ENCODE measurements at regions not wholly inside any gene's neighbourhood (a gene's known extent, or its start where the extent isn't known, plus 50 kb on each side); places are given as distances from the start of the nearest gene placed in this dataset.
"Not testable (repeated sequence)": the region's sequence is repeated elsewhere in the genome, so short reads cannot be mapped to it uniquely, and the experiment has no call there.

DNA sequence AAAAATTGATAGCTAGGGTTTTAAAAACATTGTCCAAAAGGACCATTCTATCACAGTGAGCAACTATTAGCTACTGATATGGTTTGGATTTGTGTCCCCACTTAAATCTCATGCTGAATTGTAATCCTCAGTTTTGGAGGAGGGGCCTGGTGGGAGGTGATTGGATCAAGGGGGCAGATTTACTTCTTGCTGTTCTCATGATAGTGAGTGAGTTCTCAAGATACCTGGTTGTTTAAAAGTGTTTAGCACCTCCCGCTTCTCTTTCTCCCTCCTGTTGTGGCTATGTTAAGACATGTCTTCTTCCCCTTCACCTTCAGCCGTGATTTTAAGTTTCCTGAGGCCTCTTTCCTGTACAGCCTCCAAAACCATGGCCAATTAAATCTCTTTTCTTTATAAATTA is 500.4 kb upstream of the POT1 start:
- no peaks in the 10 kb centered on the region for H3K27me3 Mint-ChIP-seq
- DNase-seq (ENCODE audit: low spot score in 2 of 2) = no peak

DNA sequence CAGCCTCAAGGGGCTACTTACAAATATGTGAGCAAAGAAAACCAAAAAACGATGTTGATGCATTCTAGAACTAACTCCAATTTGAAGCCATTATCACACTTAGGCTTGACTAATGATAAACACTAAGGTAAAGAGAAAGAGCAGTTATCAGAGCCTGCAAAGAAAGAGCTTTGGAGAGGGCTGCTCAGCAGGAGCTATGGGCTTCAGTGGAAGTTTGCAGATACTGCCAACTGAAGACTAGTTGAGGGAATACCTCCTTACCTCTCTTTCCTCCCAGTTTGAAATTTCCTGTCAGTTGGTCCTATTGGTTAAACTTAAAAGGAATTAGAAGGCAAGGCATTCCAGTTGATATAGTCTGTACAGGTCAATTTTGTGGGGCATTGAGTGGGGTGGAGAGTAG is 498.1 kb upstream of the POT1 start:
- Mint-ChIP-seq H3K4me3 (no peak overlapping the region), H3K27me3 (no peaks in the 10 kb centered on the region), H3K27ac (no peak overlapping the region), H3K4me1 (peaks cover 3% of the 10 kb centered on the region), H3K9me3 (no peaks in the 10 kb centered on the region), H3K36me3 (no peaks in the 10 kb centered on the region)
- no peak for DNase-seq (ENCODE audit: low spot score in 2 of 2)
- no peak for ATAC-seq (ENCODE audit: low read depth)

More for the DNA sequence above, 500.4 kb upstream of the POT1 start:
- no peaks in the 10 kb centered on the region for H3K4me1 Mint-ChIP-seq
- no peak overlapping the region for H3K4me3 Mint-ChIP-seq
- ATAC-seq (ENCODE audit: low read depth) = no peak
- no peak overlapping the region for H3K27ac Mint-ChIP-seq
- no peaks in the 10 kb centered on the region for H3K9me3 Mint-ChIP-seq
- H3K36me3 Mint-ChIP-seq = no peaks in the 10 kb centered on the region

DNA sequence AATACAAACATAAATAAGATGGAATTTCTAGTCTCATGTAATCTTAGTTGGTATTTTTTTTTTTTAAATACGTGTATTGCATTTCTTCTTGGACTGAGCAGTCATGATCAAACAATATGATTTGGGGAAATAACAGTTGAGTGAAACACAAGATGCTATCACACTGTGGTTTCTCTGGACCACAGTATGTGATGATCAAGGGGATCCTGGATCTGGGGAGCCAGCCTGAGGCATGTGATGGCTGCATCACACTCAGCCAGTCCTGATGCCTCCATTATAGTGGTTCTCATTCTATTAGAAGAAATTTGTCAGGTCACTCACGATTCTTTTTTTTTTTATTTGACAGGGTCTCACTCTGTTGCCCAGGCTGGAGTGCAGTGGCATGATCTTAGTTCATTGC is 495.9 kb upstream of the POT1 start:
- Mint-ChIP-seq H3K27me3 (no peaks in the 10 kb centered on the region), H3K4me1 (peaks cover 3% of the 10 kb centered on the region), H3K36me3 (no peaks in the 10 kb centered on the region), H3K9me3 (peaks cover 2% of the 10 kb centered on the region), H3K27ac (no peak overlapping the region), H3K4me3 (no peak overlapping the region)
- DNase-seq (ENCODE audit: low spot score in 2 of 2) (no peak), ATAC-seq (ENCODE audit: low read depth) (no peak)

DNA sequence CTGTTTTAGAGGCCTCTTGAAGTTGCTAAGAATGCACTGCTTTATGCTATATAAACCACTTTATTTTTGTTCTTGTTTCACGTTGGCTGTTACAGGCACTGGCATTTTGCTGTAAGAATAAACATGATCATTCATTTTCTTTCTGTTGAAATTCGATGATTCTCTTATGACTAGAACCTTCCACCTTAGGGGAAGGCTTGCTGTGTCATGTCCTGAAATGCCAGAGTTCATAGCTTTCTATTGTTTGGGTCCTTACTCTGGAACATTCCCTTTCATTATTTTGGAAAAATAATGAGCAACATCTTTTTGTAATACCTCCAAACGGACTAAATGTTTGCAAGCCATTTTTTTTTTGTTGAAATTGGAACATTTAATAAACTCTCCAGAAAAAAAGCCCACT is 495.1 kb upstream of the POT1 start:
- no peak for DNase-seq (ENCODE audit: low spot score in 2 of 2)
- H3K4me3 Mint-ChIP-seq = no peak overlapping the region
- peaks cover 4% of the 10 kb centered on the region for H3K9me3 Mint-ChIP-seq
- H3K4me1 Mint-ChIP-seq = peaks cover 3% of the 10 kb centered on the region
- no peaks in the 10 kb centered on the region for H3K27me3 Mint-ChIP-seq
- H3K36me3 Mint-ChIP-seq = no peaks in the 10 kb centered on the region
- ATAC-seq (ENCODE audit: low read depth) = no peak
- no peak overlapping the region for H3K27ac Mint-ChIP-seq

DNA sequence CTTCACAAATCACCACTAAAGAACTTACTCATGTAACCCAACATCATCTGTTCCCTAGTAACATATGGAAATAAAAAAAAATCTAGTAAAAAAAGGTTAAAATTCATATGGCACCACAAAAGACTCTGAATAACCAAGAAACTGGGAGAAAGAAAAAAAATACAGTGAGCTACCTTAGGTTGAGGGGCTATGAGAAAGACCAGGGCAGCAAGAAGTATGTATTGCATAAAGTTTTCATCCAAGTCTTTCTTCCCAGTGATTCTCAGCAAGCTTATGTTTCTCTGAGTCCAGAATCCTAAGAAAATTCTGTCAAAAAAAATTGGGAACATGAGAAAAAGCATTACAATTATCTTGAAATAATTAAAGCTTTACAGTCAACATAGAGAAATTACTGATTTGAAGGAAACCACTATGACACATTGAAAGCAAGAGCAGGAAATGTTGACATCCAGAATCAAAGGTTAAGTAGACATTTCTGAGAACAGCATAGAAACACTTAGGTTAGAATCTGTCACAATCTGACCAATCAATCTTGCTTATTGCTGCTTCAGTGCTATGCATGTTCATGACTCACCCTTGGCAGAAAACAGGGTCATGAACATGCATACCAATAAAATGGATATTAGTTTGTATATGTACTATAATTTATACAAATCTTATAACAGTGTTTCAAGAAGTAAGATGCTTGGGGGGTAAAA is 494.0 kb upstream of the POT1 start:
- H3K4me1 Mint-ChIP-seq = peaks cover 3% of the 10 kb centered on the region
- peaks cover 7% of the 10 kb centered on the region for H3K9me3 Mint-ChIP-seq
- H3K36me3 Mint-ChIP-seq = no peaks in the 10 kb centered on the region
- no peak overlapping the region for H3K27ac Mint-ChIP-seq
- DNase-seq (ENCODE audit: low spot score in 2 of 2) (no peak), ATAC-seq (ENCODE audit: low read depth) (no peak)
- H3K27me3 Mint-ChIP-seq = no peaks in the 10 kb centered on the region
- H3K4me3 Mint-ChIP-seq = no peak overlapping the region

DNA sequence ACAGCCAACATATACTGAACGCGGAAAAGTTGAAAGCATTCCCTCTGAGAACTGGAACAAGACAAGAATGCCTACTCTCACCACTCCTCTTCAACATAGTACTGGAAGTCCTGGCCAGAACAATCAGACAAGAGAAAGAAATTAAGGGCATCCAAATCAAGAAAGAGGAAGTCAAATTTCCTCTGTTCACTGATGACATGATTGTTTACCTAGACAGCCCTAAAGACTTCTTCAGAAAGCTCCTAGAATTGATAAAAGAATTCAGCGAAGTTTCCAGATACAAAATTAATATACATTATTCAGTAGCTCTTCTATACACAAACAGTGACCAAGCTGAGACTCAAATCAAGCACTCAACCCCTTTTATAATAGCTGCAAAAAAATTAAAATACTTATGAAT is 491.8 kb upstream of the POT1 start:
- not testable (repeated sequence) for ATAC-seq (ENCODE audit: low read depth); H3K9me3 Mint-ChIP-seq; DNase-seq (ENCODE audit: low spot score in 2 of 2); H3K27me3 Mint-ChIP-seq; H3K4me3 Mint-ChIP-seq; H3K4me1 Mint-ChIP-seq; H3K27ac Mint-ChIP-seq; H3K36me3 Mint-ChIP-seq

DNA sequence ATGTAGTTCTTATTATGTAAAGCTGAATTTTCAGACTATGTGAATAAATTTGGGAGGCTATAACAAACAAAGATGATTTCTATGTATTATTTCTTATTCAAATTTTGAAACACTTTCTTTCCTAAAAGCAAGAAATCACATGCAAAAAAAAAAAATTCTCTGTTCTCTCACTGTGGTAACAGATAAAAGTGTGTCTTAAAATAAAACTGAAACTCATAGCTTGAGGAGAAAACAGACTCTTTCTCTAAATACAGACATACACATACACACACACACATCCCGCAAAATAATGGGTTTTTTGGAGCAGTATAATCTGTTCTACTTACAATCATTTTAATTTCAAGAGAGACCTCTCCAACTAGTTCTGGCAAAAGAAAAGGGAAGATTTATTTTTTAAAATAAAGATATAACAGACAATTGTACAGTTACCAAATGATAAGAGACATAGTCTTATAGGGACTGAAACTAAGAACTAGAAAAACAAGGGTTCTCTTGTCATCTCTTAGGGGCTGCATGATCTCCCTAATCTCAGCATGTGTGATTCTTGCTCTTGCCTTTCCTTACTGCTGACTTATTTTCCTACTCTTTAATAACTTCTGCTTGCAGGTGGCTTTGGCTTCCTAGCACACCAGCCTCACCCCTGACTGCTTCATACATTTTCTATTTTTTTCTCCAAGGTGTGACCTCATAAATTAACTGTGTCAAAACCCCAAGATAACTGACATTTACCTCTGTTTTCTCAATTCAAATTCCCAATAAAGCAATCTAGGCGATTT is 483.5 kb upstream of the POT1 start:
- Mint-ChIP-seq H3K36me3 (no peaks in the 10 kb centered on the region), H3K27me3 (no peaks in the 10 kb centered on the region), H3K27ac (no peak overlapping the region), H3K9me3 (peaks cover 4% of the 10 kb centered on the region), H3K4me1 (no peaks in the 10 kb centered on the region), H3K4me3 (no peak overlapping the region)
- no peak for DNase-seq (ENCODE audit: low spot score in 2 of 2)
- ATAC-seq (ENCODE audit: low read depth) = no peak

DNA sequence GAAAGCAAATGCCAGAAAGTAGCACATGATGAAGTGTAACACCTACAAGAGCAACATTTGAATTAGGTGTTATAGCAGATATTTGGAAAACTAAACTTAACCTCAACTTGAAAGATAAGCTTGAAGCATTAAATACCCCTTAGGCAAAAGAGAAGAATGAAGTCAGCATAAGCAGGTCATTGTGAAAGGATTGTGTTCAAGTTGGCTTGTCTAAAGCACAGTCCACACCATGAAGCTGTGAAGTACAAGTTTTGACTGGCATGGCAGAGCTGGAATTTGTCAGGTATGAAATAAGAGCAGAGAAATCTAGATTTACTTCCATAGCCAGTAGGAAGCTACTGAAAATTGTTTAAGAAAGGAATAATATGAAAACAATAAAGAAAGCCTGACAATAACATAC is 480.3 kb upstream of the POT1 start:
- Mint-ChIP-seq H3K4me1 (no peaks in the 10 kb centered on the region), H3K27me3 (no peaks in the 10 kb centered on the region), H3K27ac (no peak overlapping the region), H3K36me3 (no peaks in the 10 kb centered on the region), H3K4me3 (no peak overlapping the region), H3K9me3 (peaks cover 8% of the 10 kb centered on the region)
- no peak for ATAC-seq (ENCODE audit: low read depth)
- no peak for DNase-seq (ENCODE audit: low spot score in 2 of 2)

DNA sequence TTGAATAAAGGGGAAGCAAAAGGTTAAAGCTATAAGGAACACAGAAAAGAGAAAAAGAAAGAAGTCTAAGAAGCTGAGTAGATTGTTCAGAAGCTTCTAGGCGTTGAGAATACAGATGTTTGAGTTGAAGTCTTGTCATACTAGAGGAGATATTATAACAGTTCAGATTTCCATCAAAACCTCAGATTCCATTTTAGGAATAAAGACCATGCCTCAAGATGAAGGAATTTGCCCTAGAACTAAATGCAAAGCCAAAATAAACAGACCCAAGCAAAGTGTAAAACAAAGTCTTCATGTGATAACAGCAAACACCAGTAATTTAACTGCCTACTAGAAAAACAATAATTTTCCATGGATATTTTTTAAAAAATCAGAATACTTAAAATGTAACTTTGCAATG is 476.5 kb upstream of the POT1 start:
- Mint-ChIP-seq H3K36me3 (no peaks in the 10 kb centered on the region), H3K4me1 (no peaks in the 10 kb centered on the region), H3K27me3 (no peaks in the 10 kb centered on the region), H3K9me3 (peaks cover 8% of the 10 kb centered on the region), H3K27ac (no peak overlapping the region), H3K4me3 (no peak overlapping the region)
- DNase-seq (ENCODE audit: low spot score in 2 of 2) (no peak), ATAC-seq (ENCODE audit: low read depth) (no peak)

DNA sequence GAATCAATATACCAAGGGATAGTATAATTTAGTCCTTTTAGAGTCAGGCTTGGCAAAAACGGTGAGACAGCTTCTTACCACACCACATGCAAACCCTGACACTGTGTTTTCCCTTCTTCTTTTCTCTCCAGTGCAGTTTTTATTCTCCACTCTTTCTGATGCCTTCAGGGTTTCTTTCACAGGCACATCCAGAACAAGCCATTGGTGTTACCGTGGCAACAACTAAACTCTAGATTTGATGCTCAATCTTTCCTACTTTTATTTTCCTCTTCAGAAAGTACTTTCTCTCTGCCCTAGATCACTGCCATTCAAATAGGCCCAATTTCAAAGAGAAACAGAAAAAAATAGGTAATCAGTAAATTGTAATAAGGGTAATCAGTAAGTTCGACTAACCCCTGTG is 469.8 kb upstream of the POT1 start:
- Mint-ChIP-seq H3K4me3 (no peak overlapping the region), H3K27ac (no peak overlapping the region), H3K27me3 (no peaks in the 10 kb centered on the region), H3K9me3 (peaks cover 3% of the 10 kb centered on the region), H3K4me1 (no peaks in the 10 kb centered on the region), H3K36me3 (no peaks in the 10 kb centered on the region)
- DNase-seq (ENCODE audit: low spot score in 2 of 2) = no peak
- no peak for ATAC-seq (ENCODE audit: low read depth)

DNA sequence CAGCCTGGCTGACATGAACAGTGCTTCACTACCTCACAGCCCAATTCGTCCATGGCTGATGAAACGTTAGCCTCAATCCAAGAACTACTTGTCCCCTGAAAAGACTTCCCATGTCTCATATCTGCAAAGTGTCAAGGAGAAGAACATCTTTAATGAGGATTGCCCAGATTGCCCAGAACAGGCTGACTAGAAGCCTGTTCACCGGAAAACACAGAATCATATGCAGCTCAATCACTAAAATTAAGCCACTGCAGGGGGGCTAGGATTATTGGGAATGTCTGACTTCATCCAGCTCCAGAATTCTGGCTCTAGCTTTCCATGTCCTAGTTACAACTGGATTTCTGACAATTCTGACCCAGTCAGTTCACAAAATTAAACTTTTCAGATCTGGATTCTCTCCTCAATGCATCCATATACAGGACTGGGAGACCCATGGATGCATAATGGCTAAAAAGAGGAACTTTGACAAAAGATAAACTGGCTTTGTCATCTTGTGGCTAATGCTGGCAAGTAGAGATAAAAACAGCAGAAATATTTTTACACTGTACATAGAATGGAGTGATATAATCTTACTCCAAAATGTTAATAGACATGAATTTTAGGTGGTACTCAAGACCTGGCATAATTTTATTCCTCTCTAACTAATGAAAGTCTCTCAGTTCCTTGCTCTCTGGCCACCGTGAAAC is 467.0 kb upstream of the POT1 start:
- peaks cover 3% of the 10 kb centered on the region for H3K9me3 Mint-ChIP-seq
- no peak overlapping the region for H3K4me3 Mint-ChIP-seq
- ATAC-seq (ENCODE audit: low read depth) (no peak), DNase-seq (ENCODE audit: low spot score in 2 of 2) (no peak)
- H3K27ac Mint-ChIP-seq = no peak overlapping the region
- no peaks in the 10 kb centered on the region for H3K27me3 Mint-ChIP-seq
- H3K36me3 Mint-ChIP-seq = no peaks in the 10 kb centered on the region
- no peaks in the 10 kb centered on the region for H3K4me1 Mint-ChIP-seq

DNA sequence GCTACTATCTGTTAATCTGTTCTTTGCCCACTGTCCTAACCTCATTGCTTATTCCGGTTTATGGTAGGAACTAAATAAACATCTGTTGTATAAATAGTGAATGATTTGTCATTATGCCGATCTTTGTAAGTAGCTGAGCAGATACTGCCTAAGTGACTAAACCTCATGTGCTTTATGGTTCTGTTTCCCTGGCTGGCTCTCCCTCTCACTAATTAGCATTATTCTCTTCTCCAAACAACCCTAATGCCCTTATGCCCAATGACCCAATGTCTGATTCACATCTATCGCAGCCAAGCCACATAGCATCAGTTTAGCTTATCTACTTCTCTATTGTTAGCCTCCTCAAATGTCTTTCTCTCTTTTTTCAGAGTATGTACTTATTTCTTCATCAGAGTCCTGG is 462.3 kb upstream of the POT1 start:
- no peaks in the 10 kb centered on the region for H3K4me1 Mint-ChIP-seq
- no peak overlapping the region for H3K27ac Mint-ChIP-seq
- H3K4me3 Mint-ChIP-seq = no peak overlapping the region
- no peak for ATAC-seq (ENCODE audit: low read depth)
- H3K9me3 Mint-ChIP-seq = peaks cover 2% of the 10 kb centered on the region
- DNase-seq (ENCODE audit: low spot score in 2 of 2) = no peak
- no peaks in the 10 kb centered on the region for H3K27me3 Mint-ChIP-seq
- H3K36me3 Mint-ChIP-seq = no peaks in the 10 kb centered on the region

DNA sequence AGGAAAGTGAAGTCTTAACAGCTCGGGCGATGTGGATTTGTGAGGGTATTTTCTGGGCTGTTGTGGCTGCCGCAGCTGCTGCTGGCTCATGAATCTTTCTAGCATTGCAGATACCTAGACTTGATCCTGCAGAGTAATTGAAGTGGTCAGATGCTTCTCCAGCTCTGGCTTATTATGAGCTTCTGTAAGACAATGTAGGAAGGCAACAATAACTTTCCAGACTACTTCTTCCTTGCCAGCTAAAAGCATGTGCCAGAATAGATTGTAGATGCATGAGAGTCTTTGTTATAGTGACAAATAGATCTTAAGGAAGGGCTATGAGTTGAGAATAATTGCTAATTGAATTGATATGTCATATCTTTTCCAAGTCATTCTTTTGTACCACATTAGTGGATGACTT is 461.4 kb upstream of the POT1 start:
- H3K36me3 Mint-ChIP-seq = no peaks in the 10 kb centered on the region
- H3K27ac Mint-ChIP-seq = no peak overlapping the region
- ATAC-seq (ENCODE audit: low read depth) (no peak), DNase-seq (ENCODE audit: low spot score in 2 of 2) (no peak)
- no peaks in the 10 kb centered on the region for H3K27me3 Mint-ChIP-seq
- no peaks in the 10 kb centered on the region for H3K4me1 Mint-ChIP-seq
- no peak overlapping the region for H3K4me3 Mint-ChIP-seq
- peaks cover 2% of the 10 kb centered on the region for H3K9me3 Mint-ChIP-seq

DNA sequence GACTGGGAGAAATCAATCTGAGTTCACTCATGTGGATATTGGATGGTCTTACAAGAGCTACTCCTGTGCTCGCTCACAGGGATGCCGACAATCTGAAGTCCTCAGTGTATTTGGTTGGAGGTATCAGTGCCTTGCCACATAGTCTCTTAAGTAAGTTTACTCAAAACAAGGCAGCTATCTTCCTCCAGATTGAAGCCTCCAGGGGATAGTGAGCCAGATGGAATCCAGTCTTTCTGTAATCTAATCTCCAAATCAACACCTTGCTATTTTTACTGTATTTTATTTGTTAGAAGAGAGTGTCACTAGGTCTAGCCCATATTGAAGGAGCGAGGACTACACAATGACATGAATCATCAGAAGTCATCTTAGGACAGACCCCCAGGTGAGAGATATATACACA is 456.6 kb upstream of the POT1 start:
- no peaks in the 10 kb centered on the region for H3K27me3 Mint-ChIP-seq
- no peak for ATAC-seq (ENCODE audit: low read depth)
- no peaks in the 10 kb centered on the region for H3K36me3 Mint-ChIP-seq
- H3K27ac Mint-ChIP-seq = no peak overlapping the region
- H3K4me3 Mint-ChIP-seq = no peak overlapping the region
- no peaks in the 10 kb centered on the region for H3K4me1 Mint-ChIP-seq
- H3K9me3 Mint-ChIP-seq = peaks cover 2% of the 10 kb centered on the region
- no peak for DNase-seq (ENCODE audit: low spot score in 2 of 2)

Measured in memory B cell (primary cell).